Stomach (tissue), 8 donors: ENCODE measurements at regions not wholly inside any gene's neighbourhood (a gene's known extent, or its start where the extent isn't known, plus 50 kb on each side); places are given as distances from the start of the nearest gene placed in this dataset.
A peak's percentile ranks its signal among the peaks of the same experiment; 100 is the strongest.

Source experiments
- DNase-seq, 2 donors: peaks; one replicate each; pipeline versions ENCODE4 v3.0.0 to v3.0.0-alpha.2; 2013 to 2019
- H3K27ac ChIP-seq, 5 donors: fragments of 200-600 bp in 4 of 5; sonication (generic) in 4 of 5; one replicate each; pipeline ENCODE4 v1.5.1; 2013 to 2019; ENCODE audit warnings: mild to moderate bottlenecking in 1 of 5, moderate library complexity in 1 of 5
- H3K27me3 ChIP-seq, 3 donors: fragments of 200-600 bp; sonication (generic); one replicate each; pipeline ENCODE4 v1.5.1; 2017 to 2019; ENCODE audit warnings: mixed run types in 1 of 3
- H3K36me3 ChIP-seq, 4 donors: fragments of 200-600 bp; sonication (generic); 1 replicate in 3 of 4; 2 replicates in 1 of 4; pipeline ENCODE4 v1.5.1; 2016 to 2019
- H3K4me1 ChIP-seq, 4 donors: fragments of 200-600 bp; sonication (generic); one replicate each; pipeline ENCODE4 v1.5.1; 2016 to 2019
- H3K4me3 ChIP-seq, 4 donors: fragments of 200-600 bp; sonication (generic) in 3 of 4; one replicate each; pipeline ENCODE4 v1.5.1; 2016 to 2019; ENCODE audit warnings: mild to moderate bottlenecking in 1 of 4
- H3K9me3 ChIP-seq, 4 donors: fragments of 200-600 bp; sonication (generic); one replicate each; pipeline ENCODE4 v1.5.1; 2016 to 2019
- CTCF ChIP-seq, 7 experiments: fragments of 450-650 bp in 4 of 7; fragments of 200-600 bp in 3 of 7; sonication (generic) in 3 of 7; IDR thresholded peaks; one replicate each; pipeline ENCODE4 v1.5.1; 2016 to 2019; ENCODE audit warnings: antibody characterized with exemption in 7 of 7, control low read depth in 2 of 7, mild to moderate bottlenecking in 1 of 7
- EP300 ChIP-seq: sonication (generic); formaldehyde crosslinking; IDR thresholded peaks from one replicate; pipeline ENCODE4 v1.6.1; 2017; ENCODE audit warnings: antibody characterized with exemption
- POLR2A ChIP-seq, 4 donors: fragments of 450-650 bp; IDR thresholded peaks; one replicate each; pipeline ENCODE4 v1.6.1; 2016; ENCODE audit warnings: antibody characterized with exemption in 4 of 4, control low read depth in 2 of 4, mild to moderate bottlenecking in 1 of 4, moderate library complexity in 1 of 4
- POLR2AphosphoS5 ChIP-seq, 3 donors: sonication (generic); formaldehyde crosslinking; IDR thresholded peaks; one replicate each; pipeline ENCODE4 v1.6.1; 2016; ENCODE audit warnings: antibody characterized with exemption in 3 of 3
- WGBS, 5 donors: extraction: QIAGEN DNeasy Blood & Tissue Kit in 3 of 5; methylation state at CpG; one replicate each; pipeline versions ENCODE4 v1.1.5 to v1.1.7; 2013 to 2018; 5-methylcytosine and 5-hydroxymethylcytosine counted together
- intact Hi-C: fragments of 100-400 bp; cut with DNase I; formaldehyde crosslinking; loops from one replicate; pipeline ENCODE4 v1.15.1; 2023; ENCODE audit warnings: low total_unique reads
- donor health status: healthy with polysubstance abuse.
- donor health status: Bipolar disorder and iron deficiency.
- donor health status: healthy.

- Histone ChIP-seq H3K27me3 (no peaks in the 10 kb centered on the region), H3K4me1 (no peaks in the 10 kb centered on the region), H3K36me3 (no peaks in the 10 kb centered on the region), H3K27ac (no peak overlapping the region), H3K9me3 (no peaks in the 10 kb centered on the region), H3K4me3 (no peak overlapping the region)
- 21 to 46% (median 24%) methylated on average over 1 of the region's 1 CpG for WGBS, 5 donors
- intact Hi-C loops, result no loop called here
- DNase-seq, result no peak
- TF ChIP-seq POLR2A (IDR thresholded peaks at IDR 0.05) (no peak), EP300 (no peak), POLR2AphosphoS5 (IDR thresholded peaks at IDR 0.05) (no peak), CTCF (IDR thresholded peaks at IDR 0.05) (no peak)
Observed at GRCh38 chr14:84804468-84804867, 725.5 kb upstream of the FLRT2 start.

GRCh38 chr14:84804895-84805294 lies 725.0 kb upstream of the FLRT2 start:
- Histone ChIP-seq H3K4me3 (no peak overlapping the region), H3K9me3 (no peaks in the 10 kb centered on the region), H3K27ac (no peak overlapping the region), H3K36me3 (no peaks in the 10 kb centered on the region), H3K4me1 (no peaks in the 10 kb centered on the region), H3K27me3 (no peaks in the 10 kb centered on the region)
- WGBS, 5 donors, result 34 to 63% (median 52%) methylated on average over 1 of the region's 1 CpG
- intact Hi-C loops, result no loop called here
- TF ChIP-seq EP300, result no peak
- no peak for TF ChIP-seq POLR2AphosphoS5 (IDR thresholded peaks at IDR 0.05)
- no peak for DNase-seq

GRCh38 chr14:84806181-84806580 lies 723.8 kb upstream of the FLRT2 start:
- no peaks in the 10 kb centered on the region for H3K36me3 ChIP-seq
- H3K9me3 ChIP-seq, result no peaks in the 10 kb centered on the region
- no peak overlapping the region for H3K27ac ChIP-seq
- intact Hi-C loops, result no loop called here
- no peak overlapping the region for H3K4me3 ChIP-seq
- H3K4me1 ChIP-seq, result no peaks in the 10 kb centered on the region
- TF ChIP-seq POLR2A (IDR thresholded peaks at IDR 0.05), result no peak
- no peak for DNase-seq
- no peaks in the 10 kb centered on the region for H3K27me3 ChIP-seq

GRCh38 chr14:84806622-84807021 lies 723.3 kb upstream of the FLRT2 start:
- no peak for DNase-seq
- Histone ChIP-seq H3K27ac (no peak overlapping the region), H3K4me3 (no peak overlapping the region), H3K4me1 (no peaks in the 10 kb centered on the region), H3K27me3 (no peaks in the 10 kb centered on the region), H3K36me3 (no peaks in the 10 kb centered on the region), H3K9me3 (no peaks in the 10 kb centered on the region)
- TF ChIP-seq POLR2AphosphoS5 (IDR thresholded peaks at IDR 0.05) (no peak), EP300 (no peak), POLR2A (IDR thresholded peaks at IDR 0.05) (no peak), CTCF (IDR thresholded peaks at IDR 0.05) (no peak)
- intact Hi-C loops, result no loop called here
- 64 to 74% (median 68%) methylated on average over 4 of the region's 4 CpGs for WGBS, 5 donors

- 45 to 79% (median 65%) methylated on average over 3 of the region's 3 CpGs for WGBS, 5 donors
- TF ChIP-seq CTCF (IDR thresholded peaks at IDR 0.05) (no peak), EP300 (no peak), POLR2AphosphoS5 (IDR thresholded peaks at IDR 0.05) (no peak), POLR2A (IDR thresholded peaks at IDR 0.05) (no peak)
- Histone ChIP-seq H3K36me3 (no peaks in the 10 kb centered on the region), H3K4me1 (no peaks in the 10 kb centered on the region), H3K4me3 (no peak overlapping the region), H3K27me3 (no peaks in the 10 kb centered on the region), H3K27ac (no peak overlapping the region), H3K9me3 (no peaks in the 10 kb centered on the region)
- DNase-seq, result peak in 1 of 2 donors; percentile 23
- intact Hi-C loops, result no loop called here
Observed at GRCh38 chr14:84807673-84808072, 722.3 kb upstream of the FLRT2 start.
